Lower leg skin (tissue), 3 donors: ENCODE measurements at regions not wholly inside any gene's neighbourhood (a gene's known extent, or its start where the extent isn't known, plus 50 kb on each side); places are given as distances from the start of the nearest gene placed in this dataset.

Experiments
- CTCF ChIP-seq, 3 donors: fragments of 450-650 bp; IDR thresholded peaks; one replicate each; pipeline ENCODE4 v1.5.1; 2016; ENCODE audit warnings: antibody characterized with exemption in 3 of 3, mild to moderate bottlenecking in 3 of 3, moderate library complexity in 2 of 3
- POLR2A ChIP-seq, 2 donors: fragments of 450-650 bp; IDR thresholded peaks; one replicate each; pipeline ENCODE4 v1.6.1; 2016 to 2017; ENCODE audit warnings: antibody characterized with exemption in 2 of 2, mild to moderate bottlenecking in 1 of 2, moderate library complexity in 1 of 2

GRCh38 chr1:222898191-222898527 lies 83.3 kb downstream of the DISP1 start:
- TF ChIP-seq CTCF (IDR thresholded peaks at IDR 0.05) (no peak), POLR2A (IDR thresholded peaks at IDR 0.05) (no peak)
